Heart right ventricle (tissue), 16 donors: ENCODE measurements at regions not wholly inside any gene's neighbourhood (a gene's known extent, or its start where the extent isn't known, plus 50 kb on each side); places are given as distances from the start of the nearest gene placed in this dataset.
"Not testable (repeated sequence)": the region's sequence is repeated elsewhere in the genome, so short reads cannot be mapped to it uniquely, and the experiment has no call there.

ENCODE experiments used
- ATAC-seq, 8 donors: fragments of 200-7000 bp; cut with Tn5 transposase; one replicate each; pipeline ENCODE4 v1.9.1; 2020; ENCODE audit warnings: mild to moderate bottlenecking in 8 of 8, moderate library complexity in 8 of 8, moderate number of reproducible peaks in 1 of 8
- DNase-seq, 2 donors: peaks; one replicate each; pipeline ENCODE4 v3.0.0-alpha.2; 2020
- H3K27ac ChIP-seq, 10 donors: fragments of 200-600 bp; sonication (generic) in 2 of 10; one replicate each; pipeline versions ENCODE4 v1.5.0 to v1.8.0; 2020 to 2022; ENCODE audit warnings: mild to moderate bottlenecking in 3 of 10
- H3K27me3 ChIP-seq, 7 donors: fragments of 200-600 bp; one replicate each; pipeline ENCODE4 v1.8.0; 2021 to 2022; ENCODE audit warnings: mild to moderate bottlenecking in 2 of 7
- H3K36me3 ChIP-seq, 9 donors: fragments of 200-600 bp; sonication (generic) in 1 of 9; one replicate each; pipeline versions ENCODE4 v1.5.0 to v1.8.0; 2020 to 2022; ENCODE audit warnings: mild to moderate bottlenecking in 2 of 9
- H3K4me1 ChIP-seq, 9 donors: fragments of 200-600 bp; sonication (generic) in 1 of 9; one replicate each; pipeline versions ENCODE4 v1.5.0 to v1.8.0; 2020 to 2022; ENCODE audit warnings: mild to moderate bottlenecking in 4 of 9
- H3K4me3 ChIP-seq, 10 donors: fragments of 200-600 bp; sonication (generic) in 2 of 10; one replicate each; pipeline versions ENCODE4 v1.5.0 to v1.8.0; 2020 to 2022; ENCODE audit warnings: mild to moderate bottlenecking in 7 of 10, moderate library complexity in 2 of 10
- H3K9me3 ChIP-seq, 11 donors: fragments of 200-600 bp in 10 of 11; sonication (generic) in 2 of 11; one replicate each; pipeline versions ENCODE4 v1.5.0 to v1.8.0; 2013 to 2022; ENCODE audit warnings: mild to moderate bottlenecking in 2 of 11, control low read depth in 1 of 11, moderate library complexity in 1 of 11
- WGBS, 2 donors: extraction: QIAGEN DNeasy Blood & Tissue Kit; methylation state at CpG; one replicate each; pipeline ENCODE4 v1.1.7; 2013; ENCODE audit warnings: inconsistent platforms in 1 of 2; 5-methylcytosine and 5-hydroxymethylcytosine counted together
- intact Hi-C, 10 donors: fragments of 100-400 bp; cut with DNase I; formaldehyde crosslinking; loops; one replicate each; pipeline versions ENCODE4 v1.11.1 to v1.14.2; 2022
- TF ChIP-seq, protein P1 (sequence below), 9 donors: fragments of 200-600 bp; sonication (generic) in 2 of 9; IDR thresholded peaks; one replicate each; pipeline versions ENCODE4 v1.5.0 to v1.8.0; 2021 to 2022; ENCODE audit warnings: antibody characterized with exemption in 9 of 9, mild to moderate bottlenecking in 5 of 9, moderate library complexity in 1 of 9
- donor health status: Arrhythmogenic right ventricular cardiomyopathy.
- donor health status: ischemic (EF 13 %, LVEDD 7.1; RV severe dilation, severe dysfunction).
- donor health status: healthy with polysubstance abuse.
- donor health status: DM: no; HTN: yes; CAD: no.
- donor health status: DM: no; HTN: no; CAD: no.
- donor health status: ischemic (EF 25% LVEDD 6.9; RV normal size, moderate dysfunction).
- donor health status: ischemic (EF 25% LVEDD 5.7; RV mildly dilated, moderate dysfunction).
- donor health status: healthy.
- donor health status: DM: yes; HTN: yes; CAD: no.
- donor health status: Ischemic cardiomyopathy.
- donor health status: ischemic (EF 35%, LVEDD 5.7; RV mildly dilated, moderate dysfunction).
- donor health status: nonischemic (EF 11% LVEDD 7.7; RV severe dilation, severe dysfunction).
- donor health status: DM: yes; HTN: yes; CAD: no.
- donor health status: PGD.
- donor health status: ischemic (EF 29% LVEDD 5.4; RV normal size, mild dysfunction).
- donor health status: nonischemic (EF 23%, LVEDD 6.1; RV moderate dilation, normal function).

DNA sequence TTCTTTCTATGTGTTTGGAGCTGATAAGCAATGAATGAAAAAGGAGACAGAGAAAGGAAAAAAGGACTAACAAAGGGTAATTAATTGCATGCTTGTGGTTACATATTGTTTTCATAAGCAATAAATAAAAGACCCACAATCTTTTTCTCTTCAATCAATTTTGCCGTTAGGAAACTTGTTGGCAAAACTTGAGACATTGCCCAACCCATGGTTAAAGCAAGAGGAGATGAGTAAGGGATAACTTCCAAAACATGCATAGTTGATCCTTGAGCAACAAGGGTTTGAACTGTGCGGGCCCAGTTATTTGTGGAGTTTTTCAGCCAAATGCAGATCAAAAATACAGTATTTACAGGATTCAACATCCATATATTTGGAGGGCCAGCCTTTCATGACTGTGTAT, 572.4 kb downstream of the AMY1C start:
- TF ChIP-seq, protein P1, sequence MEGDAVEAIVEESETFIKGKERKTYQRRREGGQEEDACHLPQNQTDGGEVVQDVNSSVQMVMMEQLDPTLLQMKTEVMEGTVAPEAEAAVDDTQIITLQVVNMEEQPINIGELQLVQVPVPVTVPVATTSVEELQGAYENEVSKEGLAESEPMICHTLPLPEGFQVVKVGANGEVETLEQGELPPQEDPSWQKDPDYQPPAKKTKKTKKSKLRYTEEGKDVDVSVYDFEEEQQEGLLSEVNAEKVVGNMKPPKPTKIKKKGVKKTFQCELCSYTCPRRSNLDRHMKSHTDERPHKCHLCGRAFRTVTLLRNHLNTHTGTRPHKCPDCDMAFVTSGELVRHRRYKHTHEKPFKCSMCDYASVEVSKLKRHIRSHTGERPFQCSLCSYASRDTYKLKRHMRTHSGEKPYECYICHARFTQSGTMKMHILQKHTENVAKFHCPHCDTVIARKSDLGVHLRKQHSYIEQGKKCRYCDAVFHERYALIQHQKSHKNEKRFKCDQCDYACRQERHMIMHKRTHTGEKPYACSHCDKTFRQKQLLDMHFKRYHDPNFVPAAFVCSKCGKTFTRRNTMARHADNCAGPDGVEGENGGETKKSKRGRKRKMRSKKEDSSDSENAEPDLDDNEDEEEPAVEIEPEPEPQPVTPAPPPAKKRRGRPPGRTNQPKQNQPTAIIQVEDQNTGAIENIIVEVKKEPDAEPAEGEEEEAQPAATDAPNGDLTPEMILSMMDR (IDR thresholded peaks at IDR 0.05) = no peak
- H3K27ac ChIP-seq = no peak overlapping the region
- no peak overlapping the region for H3K4me3 ChIP-seq
- no peak for DNase-seq
- ATAC-seq = no peak
- intact Hi-C loops = no loop called here
- H3K9me3 ChIP-seq = peaks cover 0 to 24% (median 0%) of the 10 kb centered on the region in 11 donors
- no peaks in the 10 kb centered on the region for H3K36me3 ChIP-seq
- no peaks in the 10 kb centered on the region for H3K27me3 ChIP-seq
- H3K4me1 ChIP-seq = no peaks in the 10 kb centered on the region
- WGBS, 2 donors = 85 to 93% methylated on average over 2 of the region's 2 CpGs

DNA sequence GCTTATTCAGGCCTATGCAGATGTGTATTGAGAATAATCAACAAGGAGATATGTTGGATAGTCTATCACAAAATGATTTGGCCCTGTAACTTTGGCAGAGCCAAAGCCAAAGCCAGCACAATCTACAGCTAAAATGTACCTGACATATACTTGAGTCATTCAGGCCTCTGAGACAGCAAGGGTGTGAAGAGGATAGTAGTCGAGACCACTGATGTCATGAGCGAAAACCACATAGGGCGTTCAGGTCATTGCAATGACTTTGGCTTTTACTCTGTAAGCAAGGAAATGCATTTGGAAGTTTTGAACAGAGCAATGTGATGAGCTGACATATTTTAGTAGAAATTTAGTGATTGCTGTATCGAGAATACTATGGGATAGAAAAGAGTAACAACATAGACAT, 579.6 kb downstream of the AMY1C start:
- 81 to 84% methylated on average over 4 of the region's 4 CpGs for WGBS, 2 donors
- TF ChIP-seq, protein P1 (IDR thresholded peaks at IDR 0.05) = no peak
- Histone ChIP-seq H3K36me3 (no peaks in the 10 kb centered on the region), H3K9me3 (peaks cover 0 to 33% (median 0%) of the 10 kb centered on the region in 11 donors), H3K27ac (no peak overlapping the region), H3K4me3 (no peak overlapping the region), H3K27me3 (no peaks in the 10 kb centered on the region), H3K4me1 (no peaks in the 10 kb centered on the region)
- ATAC-seq = no peak
- no peak for DNase-seq
- intact Hi-C loops = no loop called here

- intact Hi-C loops = no loop called here
- no peak for ATAC-seq
Observed at GRCh38 chr1:104331763-104332162, 582.1 kb downstream of the AMY1C start.

DNA sequence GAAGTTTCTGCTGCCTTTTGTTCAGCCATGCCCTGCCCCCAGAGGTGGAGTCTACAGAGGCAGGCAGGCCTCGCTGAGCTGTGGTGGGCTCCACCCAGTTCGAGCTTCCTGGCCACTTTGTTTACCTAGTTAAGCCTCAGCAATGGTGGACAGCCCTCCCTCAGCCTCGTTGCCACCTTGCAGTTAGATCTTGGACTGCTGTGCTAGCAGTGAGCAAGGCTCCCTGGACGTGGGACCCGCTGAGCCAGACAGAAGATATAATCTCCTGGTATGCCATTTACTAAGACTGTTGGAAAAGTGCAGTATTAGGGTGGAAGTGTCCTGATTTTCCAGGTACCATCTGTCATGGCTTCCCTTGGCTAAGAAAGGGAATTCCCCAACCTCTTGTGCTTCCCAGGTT, 588.2 kb downstream of the AMY1C start:
- intact Hi-C loops, H3K27ac ChIP-seq, H3K27me3 ChIP-seq, H3K4me1 ChIP-seq, H3K36me3 ChIP-seq, ATAC-seq, H3K4me3 ChIP-seq, DNase-seq: not testable (repeated sequence)
- H3K9me3 ChIP-seq = peaks cover 0 to 35% (median 0%) of the 10 kb centered on the region in 11 donors
- WGBS, 2 donors = 64 to 67% methylated on average over 5 of the region's 5 CpGs

More at GRCh38 chr1:104331763-104332162, 582.1 kb downstream of the AMY1C start:
- no peak for DNase-seq
- peaks cover 0 to 32% (median 0%) of the 10 kb centered on the region in 11 donors for H3K9me3 ChIP-seq
- H3K4me1 ChIP-seq = no peaks in the 10 kb centered on the region
- WGBS, 2 donors = 77 to 80% methylated on average over 3 of the region's 3 CpGs
- no peak overlapping the region for H3K27ac ChIP-seq
- H3K4me3 ChIP-seq = no peak overlapping the region
- no peaks in the 10 kb centered on the region for H3K36me3 ChIP-seq
- TF ChIP-seq, protein P1 (IDR thresholded peaks at IDR 0.05) = no peak
- no peaks in the 10 kb centered on the region for H3K27me3 ChIP-seq

GRCh38 chr1:104341944-104342343, 592.2 kb downstream of the AMY1C start:
- 68 to 70% methylated on average over 3 of the region's 3 CpGs for WGBS, 2 donors
- DNase-seq (no peak), ATAC-seq (no peak)
- Histone ChIP-seq H3K4me3 (no peak overlapping the region), H3K27ac (no peak overlapping the region), H3K4me1 (no peaks in the 10 kb centered on the region), H3K27me3 (no peaks in the 10 kb centered on the region), H3K36me3 (no peaks in the 10 kb centered on the region), H3K9me3 (peaks cover 0 to 36% (median 0%) of the 10 kb centered on the region in 11 donors)
- intact Hi-C loops = no loop called here
- TF ChIP-seq, protein P1 (IDR thresholded peaks at IDR 0.05) = no peak
